ENCODE measurements at regions not wholly inside any gene's neighbourhood (a gene's known extent, or its start where the extent isn't known, plus 50 kb on each side); places are given as distances from the start of the nearest gene placed in this dataset.

DNA sequence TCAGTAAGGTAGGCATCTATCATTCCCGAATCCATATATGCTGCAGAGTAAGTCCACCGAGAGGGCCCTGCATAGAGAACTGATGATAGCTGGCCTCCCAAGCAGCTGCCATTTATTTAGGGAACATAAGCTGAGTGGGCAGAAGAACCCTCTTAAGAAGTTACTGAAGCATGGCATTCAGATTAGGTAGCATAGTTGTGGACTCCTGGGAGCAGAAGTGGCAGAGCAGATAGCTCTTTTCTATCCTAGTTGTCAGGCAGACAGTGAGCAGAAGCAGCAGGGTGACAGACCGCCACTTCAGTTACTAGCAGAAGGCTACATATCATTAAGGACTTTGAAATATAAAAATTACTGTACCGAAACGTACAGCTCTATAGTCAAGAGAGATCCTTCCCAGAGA, 454.7 kb downstream of the PPP4R3C start:
- Histone ChIP-seq H3K27ac (no peak overlapping the region), H3K27me3 (no peaks in the 10 kb centered on the region), H3K9me3 (no peaks in the 10 kb centered on the region), H3K4me1 (no peaks in the 10 kb centered on the region), H3K4me3 (no peak overlapping the region), H3K36me3 (no peaks in the 10 kb centered on the region)
- 52% methylated on average over 5 of the region's 5 CpGs; no CpG with 5 or more reads in 1 of the 2 donors for WGBS, 2 donors (ENCODE audit: low coverage in 1 of 2)
- no peak for DNase-seq
- intact Hi-C loops (cut with DNase I; ENCODE audit: low total_unique reads) (no loop called here), in situ Hi-C loops (cut with MboI; ENCODE audit: low pct_ligation_motif_present in 1 of 4, low pct_unique_long_range_greater_than_20kb in 1 of 4, low sequenced_read_pairs in 3 of 4) (no loop called here)
- no peak for TF ChIP-seq POLR2A (IDR thresholded peaks at IDR 0.05)
- no peak for TF ChIP-seq EP300 (IDR thresholded peaks at IDR 0.05; ENCODE audit: low read depth)
- TF ChIP-seq POLR2AphosphoS5 (IDR thresholded peaks at IDR 0.05) = no peak
- TF ChIP-seq, protein P1, sequence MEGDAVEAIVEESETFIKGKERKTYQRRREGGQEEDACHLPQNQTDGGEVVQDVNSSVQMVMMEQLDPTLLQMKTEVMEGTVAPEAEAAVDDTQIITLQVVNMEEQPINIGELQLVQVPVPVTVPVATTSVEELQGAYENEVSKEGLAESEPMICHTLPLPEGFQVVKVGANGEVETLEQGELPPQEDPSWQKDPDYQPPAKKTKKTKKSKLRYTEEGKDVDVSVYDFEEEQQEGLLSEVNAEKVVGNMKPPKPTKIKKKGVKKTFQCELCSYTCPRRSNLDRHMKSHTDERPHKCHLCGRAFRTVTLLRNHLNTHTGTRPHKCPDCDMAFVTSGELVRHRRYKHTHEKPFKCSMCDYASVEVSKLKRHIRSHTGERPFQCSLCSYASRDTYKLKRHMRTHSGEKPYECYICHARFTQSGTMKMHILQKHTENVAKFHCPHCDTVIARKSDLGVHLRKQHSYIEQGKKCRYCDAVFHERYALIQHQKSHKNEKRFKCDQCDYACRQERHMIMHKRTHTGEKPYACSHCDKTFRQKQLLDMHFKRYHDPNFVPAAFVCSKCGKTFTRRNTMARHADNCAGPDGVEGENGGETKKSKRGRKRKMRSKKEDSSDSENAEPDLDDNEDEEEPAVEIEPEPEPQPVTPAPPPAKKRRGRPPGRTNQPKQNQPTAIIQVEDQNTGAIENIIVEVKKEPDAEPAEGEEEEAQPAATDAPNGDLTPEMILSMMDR (IDR thresholded peaks at IDR 0.05) = no peak

- no peak for TF ChIP-seq POLR2A (IDR thresholded peaks at IDR 0.05)
- TF ChIP-seq EP300 (IDR thresholded peaks at IDR 0.05; ENCODE audit: low read depth) = no peak
- TF ChIP-seq, protein P1 (IDR thresholded peaks at IDR 0.05) = no peak
- no peak for TF ChIP-seq POLR2AphosphoS5 (IDR thresholded peaks at IDR 0.05)
- no peak for DNase-seq
- no peak overlapping the region for H3K27ac ChIP-seq
- intact Hi-C loops (cut with DNase I; ENCODE audit: low total_unique reads) (no loop called here), in situ Hi-C loops (cut with MboI; ENCODE audit: low pct_ligation_motif_present in 1 of 4, low pct_unique_long_range_greater_than_20kb in 1 of 4, low sequenced_read_pairs in 3 of 4) (no loop called here)
- no peak overlapping the region for H3K4me3 ChIP-seq
- H3K36me3 ChIP-seq = no peaks in the 10 kb centered on the region
- no peaks in the 10 kb centered on the region for H3K4me1 ChIP-seq
- WGBS, 2 donors (ENCODE audit: low coverage in 1 of 2) = 86 to 100% methylated on average over 1 of the region's 1 CpG
- H3K27me3 ChIP-seq = no peaks in the 10 kb centered on the region
- no peaks in the 10 kb centered on the region for H3K9me3 ChIP-seq
Measured at GRCh38 chrX:26999634-27000033, 463.5 kb downstream of the PPP4R3C start.

- no peaks in the 10 kb centered on the region for H3K4me1 ChIP-seq
- DNase-seq = no peak
- no peak overlapping the region for H3K27ac ChIP-seq
- TF ChIP-seq EP300 (IDR thresholded peaks at IDR 0.05; ENCODE audit: low read depth) = no peak
- no peak for TF ChIP-seq POLR2AphosphoS5 (IDR thresholded peaks at IDR 0.05)
- TF ChIP-seq POLR2A (IDR thresholded peaks at IDR 0.05) = no peak
- TF ChIP-seq, protein P1 (IDR thresholded peaks at IDR 0.05) = no peak
- intact Hi-C loops (cut with DNase I; ENCODE audit: low total_unique reads) (no loop called here), in situ Hi-C loops (cut with MboI; ENCODE audit: low pct_ligation_motif_present in 1 of 4, low pct_unique_long_range_greater_than_20kb in 1 of 4, low sequenced_read_pairs in 3 of 4) (no loop called here)
- no peaks in the 10 kb centered on the region for H3K36me3 ChIP-seq
- H3K9me3 ChIP-seq = no peaks in the 10 kb centered on the region
- no peaks in the 10 kb centered on the region for H3K27me3 ChIP-seq
- H3K4me3 ChIP-seq = no peak overlapping the region
- 73% methylated on average over 3 of the region's 3 CpGs; no CpG with 5 or more reads in 1 of the 2 donors for WGBS, 2 donors (ENCODE audit: low coverage in 1 of 2)
Measured at GRCh38 chrX:26958261-26958660, 504.9 kb downstream of the PPP4R3C start.

DNA sequence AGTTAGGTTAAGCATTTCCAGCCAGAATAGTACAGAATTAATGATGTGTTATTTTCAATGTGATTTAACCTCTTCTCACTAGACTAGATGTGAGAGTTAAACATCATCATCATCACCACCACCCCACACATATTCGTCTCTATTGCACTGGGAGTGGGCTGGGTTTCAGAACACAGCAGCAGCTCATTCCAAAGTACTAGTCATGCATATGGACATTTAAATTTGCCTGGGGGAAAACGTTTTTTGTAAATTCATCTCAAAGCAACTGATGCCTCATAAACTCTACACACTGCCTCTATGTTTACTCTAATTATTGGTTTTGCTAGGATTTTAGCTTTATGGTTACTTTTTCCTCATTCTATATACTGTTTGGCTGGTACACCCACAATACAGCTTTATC, 509.1 kb downstream of the PPP4R3C start:
- Histone ChIP-seq H3K4me1 (no peaks in the 10 kb centered on the region), H3K27ac (no peak overlapping the region), H3K36me3 (no peaks in the 10 kb centered on the region), H3K27me3 (no peaks in the 10 kb centered on the region), H3K9me3 (no peaks in the 10 kb centered on the region), H3K4me3 (no peak overlapping the region)
- TF ChIP-seq POLR2A (IDR thresholded peaks at IDR 0.05) (no peak), POLR2AphosphoS5 (IDR thresholded peaks at IDR 0.05) (no peak), EP300 (IDR thresholded peaks at IDR 0.05; ENCODE audit: low read depth) (no peak)
- TF ChIP-seq, protein P1 (IDR thresholded peaks at IDR 0.05) = no peak
- intact Hi-C loops (cut with DNase I; ENCODE audit: low total_unique reads) (no loop called here), in situ Hi-C loops (cut with MboI; ENCODE audit: low pct_ligation_motif_present in 1 of 4, low pct_unique_long_range_greater_than_20kb in 1 of 4, low sequenced_read_pairs in 3 of 4) (no loop called here)
- 25% methylated on average over 2 of the region's 2 CpGs; no CpG with 5 or more reads in 1 of the 2 donors for WGBS, 2 donors (ENCODE audit: low coverage in 1 of 2)
- no peak for DNase-seq

All from transverse colon (tissue), 4 donors.